KBM-7 (cell line): ENCODE measurements at regions not wholly inside any gene's neighbourhood (a gene's known extent, or its start where the extent isn't known, plus 50 kb on each side); places are given as distances from the start of the nearest gene placed in this dataset.
"Not testable (repeated sequence)": the region's sequence is repeated elsewhere in the genome, so short reads cannot be mapped to it uniquely, and the experiment has no call there.

Experiments
- DNase-seq: peaks from one replicate; pipeline ENCODE4 v3.0.0-alpha.2; 2015
- in situ Hi-C: fragments of 300-500 bp; cut with MboI; formaldehyde crosslinking; loops from 2 replicates; pipeline ENCODE4 v1.14.3; 2020; ENCODE audit warnings: low sequenced_read_pairs, low pct_unique_long_range_greater_than_20kb, mixed read lengths

GRCh38 chr14:53316504-53316903 lies 163.4 kb upstream of the DDHD1 start:
- in situ Hi-C loops, result loop anchor here (25.0 kb wide), 1 partner anchor 504 kb away; no protein-coding TSS in a partner anchor
- no peak for DNase-seq

GRCh38 chr14:53310412-53310811 lies 157.3 kb upstream of the DDHD1 start:
- in situ Hi-C loops, result loop anchor here (25.0 kb wide), 1 partner anchor 498 kb away; no protein-coding TSS in a partner anchor
- peak; percentile 12 for DNase-seq

- in situ Hi-C loops, result loop anchor here (25.0 kb wide), 1 partner anchor 495 kb away; no protein-coding TSS in a partner anchor
- DNase-seq, result peak; percentile 13
Measured at GRCh38 chr14:53306911-53307310, 153.8 kb upstream of the DDHD1 start.

- peak; percentile 58 for DNase-seq
- in situ Hi-C loops, result loop anchor here (25.0 kb wide), 1 partner anchor 494 kb away; no protein-coding TSS in a partner anchor
Measured at GRCh38 chr14:53306267-53306721, 153.2 kb upstream of the DDHD1 start.

GRCh38 chr14:53304726-53305381 lies 151.7 kb upstream of the DDHD1 start:
- no peak for DNase-seq
- in situ Hi-C loops, result loop anchor here (25.0 kb wide), 1 partner anchor 493 kb away; no protein-coding TSS in a partner anchor

- in situ Hi-C loops, result no loop called here
- DNase-seq, result peak; percentile 55
Measured at GRCh38 chr14:53295985-53296582, 143.0 kb upstream of the DDHD1 start.

GRCh38 chr14:53295372-53295771 lies 142.2 kb upstream of the DDHD1 start:
- in situ Hi-C loops, result no loop called here
- DNase-seq, result no peak

GRCh38 chr14:53286301-53286700 lies 133.2 kb upstream of the DDHD1 start:
- DNase-seq, result no peak
- in situ Hi-C loops, result no loop called here

- DNase-seq, result no peak
- in situ Hi-C loops, result no loop called here
Measured at GRCh38 chr14:53285821-53286220, 132.7 kb upstream of the DDHD1 start.

GRCh38 chr14:53285064-53285463 lies 131.9 kb upstream of the DDHD1 start:
- in situ Hi-C loops, result no loop called here
- no peak for DNase-seq

- in situ Hi-C loops, result no loop called here
- peak; percentile 5 for DNase-seq
Measured at GRCh38 chr14:53278602-53279506, 125.7 kb upstream of the DDHD1 start.

GRCh38 chr14:53273671-53274072 lies 120.5 kb upstream of the DDHD1 start:
- peak; percentile 71 for DNase-seq
- in situ Hi-C loops, result no loop called here

GRCh38 chr14:53265025-53265424 lies 111.9 kb upstream of the DDHD1 start:
- DNase-seq, result no peak
- in situ Hi-C loops, result no loop called here

- no peak for DNase-seq
- in situ Hi-C loops, result no loop called here
Measured at GRCh38 chr14:53260928-53261327, 107.8 kb upstream of the DDHD1 start.

- in situ Hi-C loops, result no loop called here
- no peak for DNase-seq
Measured at GRCh38 chr14:53260286-53260685, 107.2 kb upstream of the DDHD1 start.

- no peak for DNase-seq
- in situ Hi-C loops, result no loop called here
Measured at GRCh38 chr14:53252141-53252540, 99.0 kb upstream of the DDHD1 start.

GRCh38 chr14:53249059-53249458 lies 95.9 kb upstream of the DDHD1 start:
- no peak for DNase-seq
- in situ Hi-C loops, result no loop called here

GRCh38 chr14:53247596-53248370 lies 94.7 kb upstream of the DDHD1 start:
- in situ Hi-C loops, result no loop called here
- no peak for DNase-seq

GRCh38 chr14:53242898-53243297 lies 89.8 kb upstream of the DDHD1 start:
- DNase-seq, in situ Hi-C loops: not testable (repeated sequence)
